Ecto neural progenitor cell (in vitro differentiated cells): ENCODE measurements at regions not wholly inside any gene's neighbourhood (a gene's known extent, or its start where the extent isn't known, plus 50 kb on each side); places are given as distances from the start of the nearest gene placed in this dataset.

ENCODE experiments used
- DNase-seq: peaks from one replicate; pipeline ENCODE4 v3.0.0-alpha.2; 2018; ENCODE audit warnings: low spot score

DNA sequence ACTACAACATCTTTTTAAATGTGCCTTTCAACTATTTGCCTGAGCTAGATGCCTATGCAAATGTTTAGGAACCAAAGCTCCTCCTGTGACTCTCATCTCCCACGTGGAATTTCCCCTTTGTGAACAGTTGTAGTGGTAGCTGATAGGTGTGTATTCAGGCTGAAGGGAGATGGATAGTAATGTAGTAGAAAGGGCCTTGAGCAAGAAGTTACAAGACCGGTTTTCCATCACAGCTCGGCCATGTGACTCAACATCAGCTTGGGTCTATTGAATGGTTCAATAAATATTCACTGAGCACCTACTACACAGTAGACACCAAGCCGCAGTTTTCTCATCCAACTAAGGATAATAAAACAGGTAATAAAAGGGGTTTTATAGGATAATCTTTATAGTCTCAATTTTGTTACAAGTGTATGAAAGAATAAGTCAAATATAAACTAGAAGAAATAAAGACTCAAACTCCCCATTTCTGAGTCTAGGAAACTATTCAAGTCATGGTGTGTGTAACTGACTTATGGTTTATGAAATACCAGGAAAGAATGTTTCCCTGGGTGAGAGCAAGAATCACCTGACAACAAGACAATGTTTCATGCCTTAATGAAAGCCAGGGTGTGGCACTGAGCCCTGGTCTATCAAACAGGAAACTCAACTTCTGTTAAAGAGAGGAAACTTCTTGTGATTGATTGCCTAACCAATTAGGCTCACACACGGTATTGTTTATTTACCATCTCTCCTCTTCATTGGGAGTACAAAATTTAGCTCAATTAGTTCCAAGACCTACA is 187.1 kb upstream of the SPEF2 start:
- DNase-seq, result no peak

DNA sequence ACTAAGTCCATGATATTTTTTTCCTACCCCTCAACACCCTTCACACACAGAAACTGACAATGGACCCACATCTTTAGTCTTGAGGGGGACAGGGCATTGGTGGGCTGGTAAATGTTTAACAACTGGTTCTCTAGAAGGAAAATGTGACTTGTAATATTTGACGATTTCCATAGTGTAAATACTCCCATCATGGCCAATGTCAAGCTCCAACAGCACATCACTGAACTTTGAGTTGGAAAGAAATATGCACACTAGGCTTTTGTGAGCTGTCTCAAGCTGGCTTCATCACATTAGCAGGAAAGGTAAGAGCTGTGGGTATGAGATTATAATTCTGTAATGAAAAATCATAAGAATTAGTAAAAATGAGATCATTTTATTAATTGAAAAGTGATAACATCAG is 189.9 kb upstream of the PRLR start:
- DNase-seq, result no peak

DNA sequence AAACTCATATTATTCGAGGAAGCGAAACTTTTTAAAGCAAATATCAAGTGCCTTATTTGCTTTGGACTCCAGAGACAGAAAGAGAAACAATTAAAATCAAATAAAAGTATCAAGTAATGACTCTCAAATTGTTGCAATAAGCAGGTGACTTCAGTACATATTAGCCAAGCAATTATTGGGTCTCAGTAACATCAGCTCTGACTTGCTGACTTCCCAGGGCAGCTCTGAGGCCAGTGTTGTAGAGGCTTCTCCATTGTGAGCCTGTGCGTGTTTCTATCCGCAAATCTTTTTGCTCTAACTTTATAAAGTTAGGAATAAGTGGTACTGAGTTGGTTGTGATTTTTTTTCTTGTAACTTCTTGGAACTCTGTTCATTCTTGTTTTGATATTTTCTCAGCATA is 186.8 kb upstream of the PRLR start:
- no peak for DNase-seq

- DNase-seq, result no peak
These were observed 186.1 kb upstream of the PRLR start for GRCh38 chr5:35416217-35416988.

DNA sequence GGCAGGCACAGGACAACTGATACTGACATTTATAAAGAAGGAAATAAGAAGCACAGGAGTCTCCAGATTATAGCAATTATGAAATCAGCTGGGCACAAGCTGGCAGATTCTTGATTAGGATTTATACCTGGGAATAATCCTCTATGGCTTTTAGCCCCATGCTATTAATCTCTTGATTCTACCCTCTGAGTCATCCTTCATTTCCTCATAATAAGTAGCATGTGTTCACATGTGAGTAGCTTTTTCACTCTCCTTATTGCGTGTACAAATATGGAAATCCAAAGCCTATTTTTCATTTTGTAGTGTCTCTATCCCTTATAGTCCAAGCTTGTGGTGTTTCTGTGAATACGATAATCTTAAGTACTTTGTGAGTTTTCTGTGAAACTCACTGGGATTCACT is 185.0 kb upstream of the PRLR start:
- DNase-seq, result no peak

- DNase-seq, result no peak
These were observed 179.1 kb upstream of the PRLR start for GRCh38 chr5:35409361-35409760.

- DNase-seq, result no peak
These were observed 177.9 kb upstream of the PRLR start for GRCh38 chr5:35408146-35408545.

DNA sequence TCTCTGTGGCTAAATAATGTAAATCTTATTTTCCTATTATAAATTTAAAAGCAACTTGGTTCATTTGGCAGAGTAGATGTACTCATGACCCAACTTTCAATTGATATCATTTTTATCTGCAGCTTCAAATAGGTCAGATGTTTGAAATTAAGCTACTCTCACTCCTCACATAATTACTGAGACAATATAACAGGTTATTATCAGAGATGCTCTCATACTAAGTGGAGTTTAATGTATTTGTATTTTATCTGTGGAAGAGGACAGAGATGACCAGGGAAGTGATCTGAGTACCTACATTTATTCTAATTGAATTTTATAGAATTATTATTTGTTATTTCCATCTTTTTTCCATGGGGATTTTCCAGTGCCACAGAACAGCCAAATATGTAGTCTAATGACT is 177.4 kb upstream of the PRLR start:
- no peak for DNase-seq

DNA sequence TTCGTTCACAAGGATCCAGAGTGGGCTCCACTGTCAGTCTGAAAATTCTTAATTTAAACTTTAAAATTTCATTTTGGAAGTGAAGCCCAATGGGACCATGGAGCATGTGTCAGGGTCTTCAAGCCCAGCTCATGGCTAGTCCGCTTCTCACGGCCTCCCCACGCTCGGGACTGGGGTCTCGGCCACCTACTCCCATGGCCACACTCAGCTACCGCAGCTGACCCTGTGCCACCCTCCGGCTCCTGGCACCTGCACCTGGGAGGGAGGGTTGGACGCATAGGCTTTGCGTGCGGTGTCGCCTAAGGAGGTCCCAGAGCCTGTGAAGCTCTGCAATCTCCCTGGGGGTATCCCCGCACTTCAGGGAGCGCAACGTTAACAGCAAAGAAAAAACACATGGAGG is 175.7 kb upstream of the PRLR start:
- DNase-seq, result no peak

DNA sequence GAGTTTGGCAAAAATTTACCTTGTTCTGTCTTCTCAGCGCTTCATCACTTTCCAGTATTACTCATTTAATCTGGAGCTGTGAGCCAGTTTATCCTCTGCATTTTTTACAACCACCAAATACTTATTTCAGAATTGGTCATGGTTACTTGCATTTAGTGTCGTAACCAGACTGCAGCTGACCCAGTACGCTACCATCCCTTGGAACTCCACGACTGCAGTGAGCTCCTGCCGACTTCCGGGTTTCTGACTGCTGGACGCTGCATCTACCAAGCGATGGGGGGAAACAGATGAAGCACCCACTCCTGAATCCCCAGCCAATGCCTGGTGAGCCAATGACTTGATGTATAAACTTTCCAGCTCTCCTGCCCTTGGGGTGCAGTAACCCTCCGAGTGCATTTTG is 174.4 kb upstream of the PRLR start:
- no peak for DNase-seq

DNA sequence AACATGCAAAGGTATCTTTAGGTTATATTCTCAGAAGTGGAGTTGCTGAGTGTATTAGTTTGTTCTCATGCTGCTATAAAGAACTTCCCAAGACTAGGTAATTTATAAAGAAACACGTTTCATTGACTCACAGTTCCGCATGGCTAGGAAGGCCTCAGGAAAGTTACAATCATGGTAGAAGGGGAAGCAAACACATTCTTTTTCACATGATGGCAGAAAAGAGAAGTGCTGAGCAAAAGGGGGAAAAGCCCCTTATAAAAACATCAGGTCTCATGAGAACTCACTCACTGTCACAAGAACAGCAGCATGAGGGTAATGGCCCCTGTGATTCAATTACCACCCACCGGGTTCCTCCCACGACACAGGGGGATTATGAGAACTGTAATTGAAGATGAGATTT is 163.6 kb upstream of the PRLR start:
- no peak for DNase-seq

DNA sequence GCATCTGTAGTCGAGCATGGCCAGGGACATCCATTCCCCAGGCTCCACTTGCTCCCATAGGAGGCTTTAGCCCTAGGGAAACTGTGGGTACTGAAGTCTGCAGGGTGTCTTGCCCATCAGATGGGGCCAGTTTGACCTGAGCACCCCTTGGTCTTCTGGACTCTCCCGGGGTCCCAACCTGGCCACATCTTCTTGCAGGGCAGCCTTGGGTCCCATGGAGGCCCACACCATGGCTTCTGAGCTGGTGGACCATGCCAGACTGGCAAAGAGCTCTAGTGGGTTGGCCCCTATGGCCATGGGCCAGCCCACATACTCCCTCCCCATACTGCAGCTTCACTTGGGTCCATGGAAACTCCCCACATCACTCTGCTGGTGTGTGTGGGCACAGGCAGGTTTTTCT is 154.4 kb upstream of the PRLR start:
- DNase-seq, result no peak

DNA sequence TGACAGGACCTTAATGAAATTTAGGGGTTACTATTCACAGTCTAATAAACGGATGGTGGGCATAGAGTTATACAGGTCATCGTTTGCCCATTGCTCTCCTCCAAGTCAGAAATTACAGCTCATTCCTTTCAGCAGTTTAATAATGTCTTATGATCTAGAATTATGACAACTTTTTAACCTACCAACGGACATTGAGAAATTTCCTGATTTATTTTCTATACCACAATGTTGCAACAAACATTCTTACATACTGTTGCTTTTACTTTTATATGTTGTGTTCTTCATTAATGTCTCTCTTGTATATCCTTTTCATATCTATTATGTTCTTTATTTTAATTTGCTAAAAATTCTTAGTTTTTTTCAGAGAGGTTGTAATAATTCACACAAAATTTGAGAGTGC is 152.8 kb upstream of the PRLR start:
- DNase-seq, result no peak

GRCh38 chr5:35377653-35378052 is 147.4 kb upstream of the PRLR start:
- DNase-seq, result no peak

GRCh38 chr5:35374584-35374983 is 144.3 kb upstream of the PRLR start:
- DNase-seq, result no peak

DNA sequence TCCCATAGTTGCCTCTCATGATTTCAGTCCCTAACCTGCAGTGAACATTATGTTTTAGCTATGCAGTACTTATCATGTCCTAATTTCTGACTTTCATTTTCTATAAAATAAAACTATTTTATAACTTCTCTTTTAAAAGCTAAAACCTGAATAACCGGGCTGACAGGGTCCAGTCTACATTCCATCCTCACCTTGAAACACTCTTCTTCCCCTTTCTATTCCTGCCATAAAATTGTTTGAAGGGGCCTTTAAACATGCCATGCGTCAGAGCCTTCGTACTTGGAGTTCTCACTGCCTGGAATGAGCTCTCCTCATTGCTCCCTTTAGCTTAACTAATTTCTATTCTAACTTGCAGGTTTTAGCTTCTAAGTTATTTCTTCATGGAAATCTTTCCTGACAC is 143.0 kb upstream of the PRLR start:
- no peak for DNase-seq

DNA sequence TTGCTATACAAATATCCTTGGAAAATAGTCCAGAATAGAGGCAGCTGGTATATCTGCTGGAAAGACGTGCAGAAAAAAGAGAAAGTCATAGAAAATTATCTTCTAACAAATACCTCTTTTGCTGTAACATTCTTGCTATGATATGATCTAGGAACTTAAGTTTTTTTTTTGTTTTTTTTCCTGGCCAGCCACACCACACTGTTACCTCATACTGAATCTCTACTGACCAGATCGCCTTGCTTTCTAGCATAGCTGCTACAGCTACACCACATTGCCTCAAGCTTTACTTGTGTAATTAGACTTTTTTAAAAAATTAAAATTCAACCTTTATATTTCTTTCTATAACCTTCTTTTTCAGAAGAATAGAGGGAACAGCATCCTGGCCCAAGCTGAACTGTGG is 142.2 kb upstream of the PRLR start:
- no peak for DNase-seq

DNA sequence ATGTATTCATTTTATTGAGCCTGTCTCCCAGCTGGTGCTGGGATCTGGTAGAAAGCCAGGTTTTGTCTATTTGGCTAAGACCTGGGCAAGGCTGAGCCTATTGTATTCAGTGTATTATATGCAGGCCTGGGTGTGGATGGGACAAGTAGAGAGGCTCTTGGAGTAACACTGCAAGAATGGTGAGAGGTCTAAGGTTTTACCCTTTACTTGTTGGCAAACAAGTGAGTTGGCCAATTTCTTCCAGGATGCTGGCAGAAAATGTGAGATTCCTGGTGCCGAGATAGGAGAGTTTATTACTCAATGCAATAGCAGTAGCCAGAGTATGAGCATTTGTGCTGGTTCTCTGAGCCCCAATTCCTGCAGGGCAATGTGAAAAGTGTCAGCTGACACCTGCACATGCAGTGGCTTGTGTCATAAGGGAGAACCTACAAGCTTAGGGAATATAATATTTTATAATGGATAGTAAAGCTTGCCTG is 141.7 kb upstream of the PRLR start:
- DNase-seq, result no peak

GRCh38 chr5:35370871-35371270 is 140.6 kb upstream of the PRLR start:
- no peak for DNase-seq

DNA sequence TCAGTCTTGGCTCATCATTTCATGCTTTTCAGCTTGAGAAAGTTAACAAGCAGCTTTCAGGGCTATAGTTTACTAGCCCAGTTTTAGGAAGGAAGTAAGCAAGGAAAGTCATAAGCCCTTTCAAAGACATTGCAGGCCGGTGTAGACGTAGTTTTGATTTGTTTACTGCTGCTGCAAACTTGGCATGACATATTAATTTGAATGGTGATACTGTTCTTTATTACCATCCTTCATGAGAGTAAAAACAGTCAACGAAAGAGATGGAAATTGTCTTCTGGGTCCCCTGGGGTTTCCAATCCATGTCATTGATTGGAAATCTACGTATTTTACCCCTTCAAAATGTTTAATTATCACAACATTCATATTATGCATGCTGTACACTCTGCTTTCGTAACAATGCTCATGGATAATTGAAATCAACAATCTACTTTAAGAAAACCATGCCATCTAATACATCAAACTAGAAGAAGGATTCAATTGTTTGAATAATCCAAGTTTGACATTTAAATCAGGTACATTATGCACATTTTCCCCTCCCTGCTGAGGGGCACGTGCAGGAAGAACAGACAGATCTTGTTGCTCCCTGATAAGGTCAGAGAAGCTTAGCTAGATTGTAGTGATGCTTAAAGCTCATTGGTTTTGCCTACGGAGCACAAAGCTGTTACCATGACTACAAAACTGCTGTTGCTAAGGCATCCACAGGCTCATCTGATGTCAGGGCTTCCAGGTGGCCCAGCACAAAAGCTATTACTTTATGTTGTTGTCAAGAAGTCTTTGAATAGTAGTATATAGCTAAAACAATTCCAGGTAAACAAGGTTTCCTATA is 139.9 kb upstream of the PRLR start:
- DNase-seq, result peak; percentile 73

DNA sequence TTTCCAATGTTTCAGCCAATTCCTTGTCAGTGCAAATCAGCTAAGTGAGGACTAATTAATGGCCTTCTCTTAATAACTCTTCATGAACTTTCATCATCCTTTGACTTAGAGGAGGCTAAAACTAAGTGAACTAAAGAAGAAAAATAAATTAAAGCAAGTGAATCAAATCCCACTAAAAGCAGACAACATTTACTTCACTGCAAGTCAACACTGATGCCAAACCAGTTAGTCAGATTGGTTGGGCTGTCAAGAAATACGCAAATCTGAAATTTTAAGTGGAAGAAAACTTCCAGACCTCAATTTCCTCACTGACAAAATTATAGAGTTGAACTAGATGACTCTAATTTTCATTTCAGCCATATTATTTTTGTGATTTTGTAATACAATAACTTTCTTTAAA is 137.2 kb upstream of the PRLR start:
- DNase-seq, result no peak

GRCh38 chr5:35365758-35366157 is 135.5 kb upstream of the PRLR start:
- DNase-seq, result no peak

DNA sequence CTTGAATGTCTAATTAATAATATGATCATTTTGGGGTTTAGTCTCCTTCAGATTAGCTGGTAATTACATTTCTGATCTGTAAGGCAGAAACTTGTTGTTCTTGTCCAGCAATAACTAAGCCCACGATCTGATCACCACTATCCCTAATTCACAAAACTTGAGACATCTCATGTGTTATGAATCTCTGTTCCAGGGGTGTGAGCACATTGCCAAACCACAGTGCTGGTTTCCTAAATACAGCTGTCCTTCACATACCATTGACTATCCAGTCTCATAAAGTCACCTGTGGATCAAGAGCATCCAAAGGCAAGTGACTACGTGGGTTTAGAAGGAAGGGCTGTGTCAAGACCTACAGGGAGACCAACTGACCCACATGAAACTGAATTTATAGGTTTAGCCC is 134.1 kb upstream of the PRLR start:
- no peak for DNase-seq
